Breast epithelium (tissue), 3 donors: ENCODE measurements at regions not wholly inside any gene's neighbourhood (a gene's known extent, or its start where the extent isn't known, plus 50 kb on each side); places are given as distances from the start of the nearest gene placed in this dataset.

Experiments used
- POLR2A ChIP-seq: fragments of 450-650 bp; IDR thresholded peaks from one replicate; pipeline ENCODE4 v1.6.1; 2016; ENCODE audit warnings: antibody characterized with exemption, mild to moderate bottlenecking, moderate library complexity
- POLR2AphosphoS5 ChIP-seq, 3 donors: sonication (generic); formaldehyde crosslinking; IDR thresholded peaks; one replicate each; pipeline ENCODE4 v1.6.1; 2017; ENCODE audit warnings: antibody characterized with exemption in 3 of 3
- TF ChIP-seq, protein P1 (sequence below), 3 donors: fragments of 450-650 bp; IDR thresholded peaks; one replicate each; pipeline ENCODE4 v1.5.1; 2016 to 2017; ENCODE audit warnings: antibody characterized with exemption in 3 of 3, mild to moderate bottlenecking in 3 of 3, moderate library complexity in 3 of 3

DNA sequence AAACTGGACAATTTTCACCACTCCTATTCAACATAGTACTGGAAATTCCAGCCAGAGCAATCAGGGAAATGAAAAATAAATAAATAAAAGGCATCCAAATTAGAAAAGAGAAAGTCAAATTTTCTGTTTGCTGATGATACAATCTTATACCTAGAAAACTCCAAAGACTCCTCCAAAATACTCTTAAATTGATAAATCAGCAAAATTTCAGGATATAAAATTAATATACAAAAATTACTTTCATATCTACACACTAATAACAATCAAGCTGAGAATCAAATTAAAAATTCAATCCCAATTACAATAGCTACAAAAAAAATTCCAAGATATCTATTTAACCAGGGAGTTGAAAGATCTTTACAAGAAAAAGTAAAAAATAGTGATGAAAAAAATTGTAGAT, 651.9 kb downstream of the DTWD2 start:
- TF ChIP-seq, protein P1, sequence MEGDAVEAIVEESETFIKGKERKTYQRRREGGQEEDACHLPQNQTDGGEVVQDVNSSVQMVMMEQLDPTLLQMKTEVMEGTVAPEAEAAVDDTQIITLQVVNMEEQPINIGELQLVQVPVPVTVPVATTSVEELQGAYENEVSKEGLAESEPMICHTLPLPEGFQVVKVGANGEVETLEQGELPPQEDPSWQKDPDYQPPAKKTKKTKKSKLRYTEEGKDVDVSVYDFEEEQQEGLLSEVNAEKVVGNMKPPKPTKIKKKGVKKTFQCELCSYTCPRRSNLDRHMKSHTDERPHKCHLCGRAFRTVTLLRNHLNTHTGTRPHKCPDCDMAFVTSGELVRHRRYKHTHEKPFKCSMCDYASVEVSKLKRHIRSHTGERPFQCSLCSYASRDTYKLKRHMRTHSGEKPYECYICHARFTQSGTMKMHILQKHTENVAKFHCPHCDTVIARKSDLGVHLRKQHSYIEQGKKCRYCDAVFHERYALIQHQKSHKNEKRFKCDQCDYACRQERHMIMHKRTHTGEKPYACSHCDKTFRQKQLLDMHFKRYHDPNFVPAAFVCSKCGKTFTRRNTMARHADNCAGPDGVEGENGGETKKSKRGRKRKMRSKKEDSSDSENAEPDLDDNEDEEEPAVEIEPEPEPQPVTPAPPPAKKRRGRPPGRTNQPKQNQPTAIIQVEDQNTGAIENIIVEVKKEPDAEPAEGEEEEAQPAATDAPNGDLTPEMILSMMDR (IDR thresholded peaks at IDR 0.05) = no peak
- no peak for TF ChIP-seq POLR2A
- TF ChIP-seq POLR2AphosphoS5 (IDR thresholded peaks at IDR 0.05) = no peak
